NT2/D1 (cell line): ENCODE measurements at regions not wholly inside any gene's neighbourhood (a gene's known extent, or its start where the extent isn't known, plus 50 kb on each side); places are given as distances from the start of the nearest gene placed in this dataset.

Experiments used
- DNase-seq: peaks from one replicate; pipeline ENCODE4 v3.0.0-alpha.2; 2011; ENCODE audit warnings: low read depth, low spot score
- H3K27me3 ChIP-seq: 2 replicates; pipeline ENCODE4 v1.6.0; 2011; ENCODE audit warnings: mild to moderate bottlenecking; ENCODE audit not compliant: insufficient read length, insufficient read depth
- H3K36me3 ChIP-seq: 2 replicates; pipeline ENCODE4 v1.6.1; 2011; ENCODE audit warnings: mild to moderate bottlenecking, low read length, mixed read lengths; ENCODE audit not compliant: insufficient read depth, insufficient read length
- H3K4me1 ChIP-seq: 2 replicates; pipeline ENCODE4 v1.5.1; 2011; ENCODE audit not compliant: insufficient read depth, insufficient read length
- H3K4me3 ChIP-seq: 2 replicates; pipeline ENCODE4 v1.5.1; 2011; ENCODE audit warnings: low read depth; ENCODE audit not compliant: insufficient read length
- H3K9ac ChIP-seq: 2 replicates; pipeline ENCODE4 v1.6.0; 2011; ENCODE audit warnings: low read depth; ENCODE audit not compliant: insufficient read length
- H3K9me3 ChIP-seq: 2 replicates; pipeline ENCODE4 v1.5.1; 2011; ENCODE audit warnings: mild to moderate bottlenecking, low read length; ENCODE audit not compliant: insufficient read depth
- SUZ12 ChIP-seq: IDR thresholded peaks from 2 replicates; pipeline ENCODE4 v1.6.1; 2011; ENCODE audit not compliant: insufficient read length, insufficient read depth; ENCODE audit errors: extremely low read depth
- YY1 ChIP-seq: IDR thresholded peaks from 2 replicates; pipeline ENCODE4 v1.6.1; 2011; ENCODE audit not compliant: insufficient read length, insufficient read depth
- ZNF274 ChIP-seq: IDR thresholded peaks from 2 replicates; pipeline ENCODE4 v1.6.1; 2011; ENCODE audit warnings: mild to moderate bottlenecking, low read depth, low read length

GRCh38 chr5:39877479-39877878 lies 452.7 kb upstream of the DAB2 start:
- Histone ChIP-seq H3K36me3 (no peaks in the 10 kb centered on the region), H3K4me1 (no peaks in the 10 kb centered on the region), H3K9ac (no peak overlapping the region), H3K4me3 (no peak overlapping the region), H3K9me3 (no peaks in the 10 kb centered on the region), H3K27me3 (no peaks in the 10 kb centered on the region)
- TF ChIP-seq ZNF274 = no peak
- no peak for TF ChIP-seq SUZ12
- TF ChIP-seq YY1 = no peak
- DNase-seq = no peak

GRCh38 chr5:39876146-39876545 lies 451.4 kb upstream of the DAB2 start:
- Histone ChIP-seq H3K9me3 (no peaks in the 10 kb centered on the region), H3K36me3 (no peaks in the 10 kb centered on the region), H3K4me3 (no peak overlapping the region), H3K4me1 (no peaks in the 10 kb centered on the region), H3K27me3 (no peaks in the 10 kb centered on the region), H3K9ac (no peak overlapping the region)
- TF ChIP-seq SUZ12 (no peak), YY1 (no peak), ZNF274 (no peak)
- no peak for DNase-seq

- Histone ChIP-seq H3K9me3 (no peaks in the 10 kb centered on the region; the same call in 1 of the 2 replicates), H3K4me1 (no peaks in the 10 kb centered on the region), H3K4me3 (no peak overlapping the region), H3K27me3 (no peaks in the 10 kb centered on the region), H3K36me3 (no peaks in the 10 kb centered on the region), H3K9ac (no peak overlapping the region)
- TF ChIP-seq SUZ12 (no peak), YY1 (no peak), ZNF274 (no peak)
- DNase-seq = no peak
Observed at GRCh38 chr5:39870137-39870536, 445.4 kb upstream of the DAB2 start.

DNA sequence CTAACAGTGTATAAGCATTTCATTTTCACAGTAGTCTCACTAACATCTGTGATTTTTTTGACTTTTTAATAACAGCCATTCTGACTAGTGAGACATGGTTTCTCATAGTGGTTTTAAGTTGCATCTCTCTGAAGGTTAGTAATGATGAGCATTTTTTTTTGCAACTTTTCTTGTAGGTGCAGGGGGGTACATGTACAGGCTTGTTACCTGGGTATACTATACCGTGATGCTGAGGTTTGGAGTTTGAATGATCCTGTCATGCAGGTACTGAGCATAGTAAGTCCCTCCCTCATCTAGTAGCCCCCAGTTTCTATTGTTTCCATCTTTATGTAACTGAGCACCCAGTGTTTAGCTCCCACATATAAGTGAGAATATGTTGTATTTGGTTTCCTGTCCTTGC lies 444.6 kb upstream of the DAB2 start:
- DNase-seq = no peak
- Histone ChIP-seq H3K9me3 (no peaks in the 10 kb centered on the region; the same call in 1 of the 2 replicates), H3K9ac (no peak overlapping the region), H3K4me3 (no peak overlapping the region), H3K36me3 (no peaks in the 10 kb centered on the region), H3K4me1 (no peaks in the 10 kb centered on the region), H3K27me3 (no peaks in the 10 kb centered on the region)
- TF ChIP-seq YY1 (no peak), ZNF274 (no peak), SUZ12 (no peak)

DNA sequence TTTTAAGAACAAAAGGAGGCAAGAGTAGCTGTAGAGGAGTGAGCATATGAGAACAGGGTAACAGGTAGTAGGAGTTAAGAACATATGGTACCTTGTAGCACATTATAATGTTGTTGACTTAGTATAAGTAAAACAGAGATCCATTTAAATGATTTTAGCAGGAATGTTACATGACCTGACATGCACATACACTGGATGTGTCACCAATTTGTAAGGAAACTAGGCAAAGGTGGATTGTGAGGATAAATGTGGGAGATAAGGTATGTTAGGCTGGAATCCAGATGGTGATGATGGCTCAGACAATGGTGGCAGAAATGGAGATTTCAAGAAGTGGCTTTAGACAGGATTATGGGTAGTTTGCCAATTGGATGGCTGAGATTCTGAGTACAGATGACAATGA lies 443.1 kb upstream of the DAB2 start:
- no peaks in the 10 kb centered on the region for H3K36me3 ChIP-seq
- H3K4me1 ChIP-seq = no peaks in the 10 kb centered on the region
- H3K9ac ChIP-seq = no peak overlapping the region
- H3K27me3 ChIP-seq = no peaks in the 10 kb centered on the region
- DNase-seq = no peak
- H3K4me3 ChIP-seq = no peak overlapping the region
- TF ChIP-seq YY1 = no peak
- no peak for TF ChIP-seq ZNF274
- no peak for TF ChIP-seq SUZ12
- no peaks in the 10 kb centered on the region; the same call in 1 of the 2 replicates for H3K9me3 ChIP-seq

GRCh38 chr5:39863926-39864552 lies 439.3 kb upstream of the DAB2 start:
- H3K9ac ChIP-seq = no peak overlapping the region
- H3K4me3 ChIP-seq = no peak overlapping the region
- H3K36me3 ChIP-seq = no peaks in the 10 kb centered on the region
- no peak for TF ChIP-seq SUZ12
- TF ChIP-seq ZNF274 = no peak
- no peak for TF ChIP-seq YY1
- no peaks in the 10 kb centered on the region for H3K9me3 ChIP-seq
- H3K4me1 ChIP-seq = no peaks in the 10 kb centered on the region
- H3K27me3 ChIP-seq = no peaks in the 10 kb centered on the region
- no peak for DNase-seq

DNA sequence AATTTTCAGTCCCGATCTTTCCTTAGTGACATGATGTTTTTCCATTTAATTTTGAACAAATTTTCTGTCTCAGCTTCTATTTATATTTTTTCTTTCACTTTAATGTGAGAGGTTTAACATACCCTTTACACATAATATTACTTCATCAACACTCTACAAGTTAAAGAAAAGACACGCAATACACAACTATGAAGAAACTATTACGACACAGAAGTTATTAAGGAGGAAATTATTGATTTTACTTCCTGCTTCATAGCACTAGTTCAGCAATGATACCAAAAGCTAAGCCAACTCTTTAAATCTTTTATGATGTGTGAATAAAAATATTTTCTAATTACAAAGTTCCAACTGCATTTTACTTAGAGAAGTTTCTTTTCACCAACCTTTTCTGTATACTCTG lies 432.3 kb upstream of the DAB2 start:
- TF ChIP-seq SUZ12 (no peak), ZNF274 (no peak), YY1 (no peak)

More for the DNA sequence above, 432.3 kb upstream of the DAB2 start:
- no peaks in the 10 kb centered on the region for H3K9me3 ChIP-seq
- no peak overlapping the region for H3K9ac ChIP-seq
- H3K27me3 ChIP-seq = no peaks in the 10 kb centered on the region
- no peak for DNase-seq
- no peak overlapping the region for H3K4me3 ChIP-seq
- H3K4me1 ChIP-seq = no peaks in the 10 kb centered on the region
- H3K36me3 ChIP-seq = no peaks in the 10 kb centered on the region
